Body of pancreas (tissue), 4 donors: ENCODE measurements at regions not wholly inside any gene's neighbourhood (a gene's known extent, or its start where the extent isn't known, plus 50 kb on each side); places are given as distances from the start of the nearest gene placed in this dataset.
A peak's percentile ranks its signal among the peaks of the same experiment; 100 is the strongest.

Experiments used
- ATAC-seq: fragments of 150-250 bp; one replicate; pipeline ENCODE4 v1.9.1; 2016
- DNase-seq, 4 donors: peaks; one replicate each; pipeline ENCODE4 v3.0.0-alpha.2; 2019
- H3K27ac ChIP-seq, 4 donors: fragments of 200-600 bp; sonication (generic); 1 replicate in 3 of 4; 2 replicates in 1 of 4; pipeline versions ENCODE4 v1.5.1 to v1.6.1; 2016 to 2019; ENCODE audit warnings: mild to moderate bottlenecking in 1 of 4, mixed read lengths in 1 of 4, moderate library complexity in 1 of 4
- H3K27me3 ChIP-seq, 2 donors: fragments of 200-600 bp; sonication (generic); one replicate each; pipeline ENCODE4 v1.6.0; 2016; ENCODE audit warnings: mild to moderate bottlenecking in 1 of 2
- H3K36me3 ChIP-seq, 2 donors: fragments of 200-600 bp; sonication (generic); replicated peaks in 1 of 2; 2 replicates each; pipeline ENCODE4 v1.5.1; 2016; ENCODE audit warnings: low read depth in 2 of 2; ENCODE audit not compliant: insufficient read depth in 1 of 2
- H3K4me1 ChIP-seq: fragments of 200-600 bp; sonication (generic); one replicate; pipeline ENCODE4 v1.6.0; 2016
- H3K4me3 ChIP-seq, 2 donors: fragments of 200-600 bp; sonication (generic); 1 replicate in 1 of 2; 2 replicates in 1 of 2; pipeline ENCODE4 v1.5.1; 2016 to 2019
- H3K9me3 ChIP-seq, 3 donors: fragments of 200-600 bp; sonication (generic); 1 replicate in 2 of 3; 2 replicates in 1 of 3; pipeline ENCODE4 v1.5.1; 2016
- CTCF ChIP-seq, 7 experiments: fragments of 450-650 bp in 4 of 7; fragments of 200-600 bp in 3 of 7; sonication (generic) in 3 of 7; IDR thresholded peaks; one replicate each; pipeline ENCODE4 v1.5.1; 2016 to 2019; ENCODE audit warnings: antibody characterized with exemption in 7 of 7
- POLR2A ChIP-seq, 3 donors: fragments of 450-650 bp; IDR thresholded peaks; one replicate each; pipeline ENCODE4 v1.6.1; 2016; ENCODE audit warnings: antibody characterized with exemption in 3 of 3, mild to moderate bottlenecking in 2 of 3
- WGBS, 2 donors: methylation state at CpG; one replicate each; pipeline ENCODE4 v1.1.5; 2017; 5-methylcytosine and 5-hydroxymethylcytosine counted together
- intact Hi-C: fragments of 100-400 bp; cut with DNase I; formaldehyde crosslinking; loops from one replicate; pipeline ENCODE4 v1.15.1; 2023

GRCh38 chr10:33723181-33723580 is 388.7 kb upstream of the NRP1 start:
- H3K9me3 ChIP-seq, result no peaks in the 10 kb centered on the region
- H3K4me3 ChIP-seq, result no peak overlapping the region
- intact Hi-C loops, result no loop called here
- no peak for TF ChIP-seq POLR2A (IDR thresholded peaks at IDR 0.05)
- no peak for TF ChIP-seq CTCF (IDR thresholded peaks at IDR 0.05)
- no peak overlapping the region for H3K27ac ChIP-seq
- WGBS, 2 donors, result 54 to 85% methylated on average over 2 of the region's 2 CpGs
- H3K36me3 ChIP-seq, result no peaks in the 10 kb centered on the region
- no peak for DNase-seq
- ATAC-seq, result no peak
- peaks cover 16% of the 10 kb centered on the region for H3K4me1 ChIP-seq
- H3K27me3 ChIP-seq, result no peaks in the 10 kb centered on the region

- TF ChIP-seq CTCF (IDR thresholded peaks at IDR 0.05), result no peak
- TF ChIP-seq POLR2A (IDR thresholded peaks at IDR 0.05), result no peak
- no peak for DNase-seq
- intact Hi-C loops, result no loop called here
- no peaks in the 10 kb centered on the region for H3K27me3 ChIP-seq
- WGBS, 2 donors, result 51 to 58% methylated on average over 3 of the region's 3 CpGs
- peak overlapping the region in 2 of 4 donors; percentile 42 to 55 for H3K27ac ChIP-seq
- no peaks in the 10 kb centered on the region for H3K36me3 ChIP-seq
- no peaks in the 10 kb centered on the region for H3K9me3 ChIP-seq
- H3K4me1 ChIP-seq, result peaks cover 16% of the 10 kb centered on the region
- no peak overlapping the region for H3K4me3 ChIP-seq
- no peak for ATAC-seq
These were observed 387.6 kb upstream of the NRP1 start for GRCh38 chr10:33722067-33722466.

DNA sequence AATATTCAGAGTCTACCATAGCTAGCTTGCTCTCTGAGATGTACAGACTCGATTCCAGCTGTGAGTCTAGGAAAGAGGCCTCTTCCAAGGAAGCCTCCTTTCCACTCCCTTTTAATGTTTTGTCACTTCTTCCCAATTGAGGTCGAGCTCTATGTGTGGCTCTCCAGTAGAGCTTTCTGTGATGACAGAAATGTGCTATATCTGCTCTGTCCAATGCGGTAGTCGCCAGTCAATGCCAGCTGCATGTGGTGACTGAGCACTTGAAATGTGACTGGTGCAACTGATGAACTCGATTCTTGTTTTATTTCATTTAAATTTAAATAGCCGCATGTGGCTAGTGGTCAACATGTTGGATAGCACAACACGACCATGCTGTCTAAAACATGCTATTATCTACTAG is 387.0 kb upstream of the NRP1 start:
- Histone ChIP-seq H3K36me3 (no peaks in the 10 kb centered on the region), H3K9me3 (no peaks in the 10 kb centered on the region), H3K4me3 (no peak overlapping the region), H3K27me3 (no peaks in the 10 kb centered on the region), H3K4me1 (peaks cover 18% of the 10 kb centered on the region), H3K27ac (peak overlapping the region in 2 of 4 donors; percentile 42 to 55)
- TF ChIP-seq CTCF (IDR thresholded peaks at IDR 0.05) (no peak), POLR2A (IDR thresholded peaks at IDR 0.05) (no peak)
- intact Hi-C loops, result no loop called here
- 82 to 89% methylated on average over 7 of the region's 7 CpGs for WGBS, 2 donors
- ATAC-seq (no peak), DNase-seq (no peak)

DNA sequence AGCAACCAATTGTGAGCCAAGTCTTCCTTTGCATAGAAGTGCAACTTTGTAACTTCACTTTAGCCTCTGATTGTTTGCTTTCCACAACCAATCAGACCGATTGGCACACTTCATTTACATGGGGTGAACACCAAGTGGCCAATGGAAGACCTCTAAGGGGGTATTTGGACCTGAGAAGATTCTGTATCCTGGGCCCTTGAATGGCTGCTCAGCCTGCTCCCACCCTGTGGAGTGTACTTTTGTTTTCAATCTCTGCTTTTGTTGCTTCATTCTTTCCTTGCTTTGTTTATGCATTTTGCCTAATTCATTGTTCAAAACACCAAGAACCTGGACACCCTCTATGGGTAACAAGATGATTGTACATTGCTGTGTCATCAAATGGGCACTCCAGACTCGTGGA is 385.7 kb upstream of the NRP1 start:
- peaks cover 19% of the 10 kb centered on the region for H3K4me1 ChIP-seq
- intact Hi-C loops, result no loop called here
- no peak overlapping the region for H3K27ac ChIP-seq
- no peaks in the 10 kb centered on the region for H3K27me3 ChIP-seq
- DNase-seq, result no peak
- TF ChIP-seq CTCF (IDR thresholded peaks at IDR 0.05), result no peak
- H3K36me3 ChIP-seq, result no peaks in the 10 kb centered on the region
- no peak for ATAC-seq
- 82 to 93% methylated on average over 2 of the region's 2 CpGs for WGBS, 2 donors
- no peaks in the 10 kb centered on the region for H3K9me3 ChIP-seq
- no peak overlapping the region for H3K4me3 ChIP-seq

DNA sequence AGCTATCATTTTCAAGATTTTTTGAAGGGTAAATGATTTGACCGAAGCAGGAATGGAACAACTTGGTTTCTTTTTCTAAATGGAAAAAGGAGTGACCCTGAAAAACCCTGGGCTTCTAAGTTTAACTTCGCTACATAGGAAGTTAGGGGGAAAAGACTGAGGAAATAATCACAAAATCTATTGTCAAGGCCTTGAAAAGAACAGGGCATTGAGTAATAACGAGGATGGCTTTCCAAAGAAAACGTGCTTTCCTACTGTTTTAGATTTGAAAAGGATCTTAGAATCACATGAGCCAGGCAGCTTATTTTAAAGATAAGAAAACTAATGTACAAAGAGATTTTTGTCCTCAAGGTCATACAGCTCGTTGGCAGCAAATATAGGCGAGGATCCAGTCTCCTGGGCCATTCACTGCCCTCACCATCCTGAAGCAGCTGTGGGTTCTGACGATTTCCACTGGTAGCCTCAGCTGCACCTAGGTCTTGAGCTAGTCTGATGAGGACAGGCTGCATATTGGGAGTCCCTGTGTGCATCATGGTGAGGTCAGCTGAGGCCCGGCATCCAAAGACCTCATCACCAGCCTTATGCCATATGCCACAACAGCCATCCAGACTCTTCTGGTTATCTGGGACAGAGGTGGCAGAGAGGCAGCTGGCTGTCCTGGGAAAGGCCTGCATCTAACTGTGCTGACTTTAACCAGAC is 384.7 kb upstream of the NRP1 start:
- Histone ChIP-seq H3K4me1 (peaks cover 19% of the 10 kb centered on the region), H3K27me3 (no peaks in the 10 kb centered on the region), H3K27ac (peak overlapping the region in 2 of 4 donors; percentile 20 to 54), H3K9me3 (no peaks in the 10 kb centered on the region), H3K4me3 (no peak overlapping the region), H3K36me3 (no peaks in the 10 kb centered on the region)
- WGBS, 2 donors, result 26 to 33% methylated on average over 7 to 8 of the region's 8 CpGs
- ATAC-seq, result peak; percentile 43
- no peak for DNase-seq
- TF ChIP-seq CTCF (IDR thresholded peaks at IDR 0.05), result no peak
- intact Hi-C loops, result no loop called here
